SK-N-SH treated with all-trans-retinoic acid at 6 μM for 48 hours (cell line): ENCODE measurements at regions not wholly inside any gene's neighbourhood (a gene's known extent, or its start where the extent isn't known, plus 50 kb on each side); places are given as distances from the start of the nearest gene placed in this dataset.

Source experiments
- ATAC-seq: fragments of 200-7000 bp; cut with Tn5 transposase; 3 replicates; pipeline ENCODE4 v1.9.1; 2020; ENCODE audit warnings: mild to moderate bottlenecking, moderate library complexity
- ARNTL ChIP-seq: fragments of 450-650 bp; formaldehyde crosslinking; IDR thresholded peaks from 2 replicates; pipeline ENCODE4 v1.5.0; 2020; ENCODE audit warnings: low read depth, mild to moderate bottlenecking, moderate library complexity, borderline replicate concordance
- BACH2 ChIP-seq: fragments of 250-450 bp; sonication (Bioruptor Pico); IDR thresholded peaks from 2 replicates; pipeline ENCODE4 v1.9.0; 2021; ENCODE audit warnings: mild to moderate bottlenecking, borderline replicate concordance
- CREB5 ChIP-seq: fragments of 250-450 bp; sonication (Bioruptor Pico); IDR thresholded peaks from 2 replicates; pipeline ENCODE4 v1.5.1; 2020; ENCODE audit warnings: low read depth, mild to moderate bottlenecking, moderate library complexity
- ESRRG ChIP-seq: fragments of 250-450 bp; sonication (Bioruptor Pico); IDR thresholded peaks from 2 replicates; pipeline ENCODE4 v1.6.1; 2021; ENCODE audit warnings: mild to moderate bottlenecking
- GLIS3 ChIP-seq: fragments of 250-450 bp; sonication (Bioruptor Pico); IDR thresholded peaks from 2 replicates; pipeline ENCODE4 v1.5.0; 2020; ENCODE audit warnings: mild to moderate bottlenecking, moderate library complexity
- ISL1 ChIP-seq: fragments of 250-450 bp; sonication (Bioruptor Pico); IDR thresholded peaks from 2 replicates; pipeline ENCODE4 v2.1.2; 2022; ENCODE audit warnings: mild to moderate bottlenecking, moderate library complexity
- OSR1 ChIP-seq: fragments of 250-450 bp; sonication (Bioruptor Pico); IDR thresholded peaks from 2 replicates; pipeline ENCODE4 v1.8.0; 2022; ENCODE audit warnings: moderate library complexity, mild to moderate bottlenecking, inconsistent platforms
- POU6F1 ChIP-seq: fragments of 250-450 bp; sonication (Bioruptor Pico); IDR thresholded peaks from 2 replicates; pipeline ENCODE4 v1.8.0; 2021; ENCODE audit warnings: low read depth, mild to moderate bottlenecking, moderate library complexity, borderline replicate concordance
- PPARA ChIP-seq: fragments of 250-450 bp; sonication (Bioruptor Pico); IDR thresholded peaks from 2 replicates; pipeline ENCODE4 v1.5.0; 2020; ENCODE audit warnings: mild to moderate bottlenecking, borderline replicate concordance
- SNAI2 ChIP-seq: fragments of 250-450 bp; sonication (Bioruptor Pico); IDR thresholded peaks from 2 replicates; pipeline ENCODE4 v1.5.0; 2020; ENCODE audit warnings: mild to moderate bottlenecking, moderate library complexity
- TCF4 ChIP-seq: fragments of 250-450 bp; sonication (Bioruptor Pico); IDR thresholded peaks from 2 replicates; pipeline ENCODE4 v1.8.0; 2021; ENCODE audit warnings: mild to moderate bottlenecking, moderate library complexity, borderline replicate concordance
- TSHZ2 ChIP-seq: fragments of 250-450 bp; sonication (Bioruptor Pico); IDR thresholded peaks from 2 replicates; pipeline ENCODE4 v1.5.0; 2020; ENCODE audit warnings: mild to moderate bottlenecking, moderate library complexity
- ZC3H10 ChIP-seq: fragments of 250-450 bp; sonication (Bioruptor Pico); IDR thresholded peaks from 2 replicates; pipeline ENCODE4 v1.5.1; 2021; ENCODE audit warnings: mild to moderate bottlenecking, moderate library complexity
- ZFP3 ChIP-seq: fragments of 250-450 bp; sonication (Bioruptor Pico); IDR thresholded peaks from 2 replicates; pipeline ENCODE4 v1.5.0; 2020; ENCODE audit warnings: mild to moderate bottlenecking, moderate library complexity
- ZFP30 ChIP-seq: fragments of 450-650 bp; formaldehyde crosslinking; IDR thresholded peaks from 2 replicates; pipeline ENCODE4 v1.5.0; 2022; ENCODE audit warnings: mild to moderate bottlenecking, moderate library complexity
- ZNF565 ChIP-seq: fragments of 450-650 bp; formaldehyde crosslinking; conservative IDR thresholded peaks from 2 replicates; pipeline ENCODE4 v1.5.0; 2020; ENCODE audit warnings: low read depth, mild to moderate bottlenecking, moderate library complexity
- ZNF8 ChIP-seq: fragments of 450-650 bp; formaldehyde crosslinking; IDR thresholded peaks from 2 replicates; pipeline ENCODE4 v1.5.0; 2020; ENCODE audit warnings: mild to moderate bottlenecking, moderate library complexity

- TF ChIP-seq ZNF8 (CRISPR knock-in tag), result no peak
- no peak for TF ChIP-seq BACH2 (CRISPR knock-in tag)
- no peak for TF ChIP-seq GLIS3
- TF ChIP-seq, all 23 proteins: peak for 0
These were observed 79.7 kb upstream of the ZNF280D start (continued) for GRCh38 chr15:56812961-56813360.

- no peak for ATAC-seq
- TF ChIP-seq POU6F1, result no peak
- TF ChIP-seq ZC3H10 (CRISPR knock-in tag), result no peak
- TF ChIP-seq OSR1 (CRISPR knock-in tag), result no peak
- no peak for TF ChIP-seq BACH2 (CRISPR knock-in tag)
- TF ChIP-seq ZFP30 (CRISPR knock-in tag), result no peak
- no peak for TF ChIP-seq ZNF8 (CRISPR knock-in tag)
- no peak for TF ChIP-seq TSHZ2 (CRISPR knock-in tag)
- no peak for TF ChIP-seq CREB5 (CRISPR knock-in tag)
- TF ChIP-seq ZFP3, result no peak
- no peak for TF ChIP-seq ZNF565
These were observed 78.9 kb upstream of the ZNF280D start for GRCh38 chr15:56812221-56812620.

GRCh38 chr15:56811586-56811985 is 78.3 kb upstream of the ZNF280D start:
- ATAC-seq, result no peak
- TF ChIP-seq BACH2 (CRISPR knock-in tag) (no peak), CREB5 (CRISPR knock-in tag) (no peak), ESRRG (CRISPR knock-in tag) (no peak), ZFP30 (CRISPR knock-in tag) (no peak), PPARA (CRISPR knock-in tag) (no peak), POU6F1 (no peak), ISL1 (no peak)

- no peak for ATAC-seq
These were observed 74.9 kb upstream of the ZNF280D start for GRCh38 chr15:56808160-56808559.

More at GRCh38 chr15:56808160-56808559, 74.9 kb upstream of the ZNF280D start:
- TF ChIP-seq ARNTL (CRISPR knock-in tag) (no peak), TSHZ2 (CRISPR knock-in tag) (no peak), SNAI2 (CRISPR knock-in tag) (no peak), TCF4 (CRISPR knock-in tag) (no peak), BACH2 (CRISPR knock-in tag) (no peak), PPARA (CRISPR knock-in tag) (no peak)
